ENCODE measurements at regions not wholly inside any gene's neighbourhood (a gene's known extent, or its start where the extent isn't known, plus 50 kb on each side); places are given as distances from the start of the nearest gene placed in this dataset.
"Not testable (repeated sequence)": the region's sequence is repeated elsewhere in the genome, so short reads cannot be mapped to it uniquely, and the experiment has no call there.

- no peak for FAIRE-seq
Observed at GRCh38 chr3:31300456-31301443, 232.0 kb upstream of the STT3B start.

- FAIRE-seq = no peak
Observed at GRCh38 chr3:31302343-31302742, 230.4 kb upstream of the STT3B start.

- no peak for FAIRE-seq
Observed at GRCh38 chr3:31305340-31305739, 227.4 kb upstream of the STT3B start.

- FAIRE-seq = no peak
Observed at GRCh38 chr3:31307131-31307785, 225.5 kb upstream of the STT3B start.

- no peak for FAIRE-seq
Observed at GRCh38 chr3:31311559-31311958, 221.2 kb upstream of the STT3B start.

GRCh38 chr3:31312400-31312799, 220.3 kb upstream of the STT3B start:
- FAIRE-seq = no peak

- no peak for FAIRE-seq
Observed at GRCh38 chr3:31314258-31314657, 218.5 kb upstream of the STT3B start.

GRCh38 chr3:31319332-31319731, 213.4 kb upstream of the STT3B start:
- FAIRE-seq = no peak

- FAIRE-seq = no peak
Observed at GRCh38 chr3:31321620-31322019, 211.1 kb upstream of the STT3B start.

GRCh38 chr3:31322460-31322859, 210.3 kb upstream of the STT3B start:
- FAIRE-seq = no peak

- FAIRE-seq = not testable (repeated sequence)
Observed at GRCh38 chr3:31327826-31328357, 204.8 kb upstream of the STT3B start.

- FAIRE-seq = no peak
Observed at GRCh38 chr3:31331278-31331677, 201.4 kb upstream of the STT3B start.

- FAIRE-seq = no peak
Observed at GRCh38 chr3:31341130-31341529, 191.6 kb upstream of the STT3B start.

- FAIRE-seq = no peak
Observed at GRCh38 chr3:31343075-31343474, 189.7 kb upstream of the STT3B start.

GRCh38 chr3:31345581-31345980, 187.1 kb upstream of the STT3B start:
- no peak for FAIRE-seq

GRCh38 chr3:31346542-31346979, 186.2 kb upstream of the STT3B start:
- no peak for FAIRE-seq

- no peak for FAIRE-seq
Observed at GRCh38 chr3:31349001-31349748, 183.6 kb upstream of the STT3B start.

GRCh38 chr3:31350307-31350706, 182.4 kb upstream of the STT3B start:
- no peak for FAIRE-seq

GRCh38 chr3:31352331-31352730, 180.4 kb upstream of the STT3B start:
- no peak for FAIRE-seq

GRCh38 chr3:31353166-31353565, 179.6 kb upstream of the STT3B start:
- FAIRE-seq = no peak

GRCh38 chr3:31354373-31354772, 178.4 kb upstream of the STT3B start:
- FAIRE-seq = no peak

GRCh38 chr3:31355807-31356206, 176.9 kb upstream of the STT3B start:
- no peak for FAIRE-seq

GRCh38 chr3:31356941-31357340, 175.8 kb upstream of the STT3B start:
- FAIRE-seq = no peak

All from colon (tissue), 2 donors.